LNCaP clone FGC (cell line): ENCODE measurements at regions not wholly inside any gene's neighbourhood (a gene's known extent, or its start where the extent isn't known, plus 50 kb on each side); places are given as distances from the start of the nearest gene placed in this dataset.

ENCODE experiments used
- DNase-seq: peaks from one replicate; pipeline ENCODE4 v3.0.0-alpha.2; 2011; ENCODE audit warnings: low read depth
- H3K4me3 ChIP-seq: 2 replicates; pipeline ENCODE4 v1.5.1; 2011; ENCODE audit warnings: mild to moderate bottlenecking, low read depth, low read length, control low read depth
- CTCF ChIP-seq: IDR thresholded peaks from 2 replicates; pipeline ENCODE4 v1.5.1; 2012; ENCODE audit warnings: mild to moderate bottlenecking; ENCODE audit not compliant: control insufficient read depth, insufficient read depth; ENCODE audit errors: extremely low read depth

- H3K4me3 ChIP-seq: no peak overlapping the region
- no peak for TF ChIP-seq CTCF
- DNase-seq: no peak
These were observed 929.9 kb upstream of the EPHA7 start for GRCh38 chr6:94349227-94349626.

- no peak for DNase-seq
- no peak for TF ChIP-seq CTCF
- H3K4me3 ChIP-seq: no peak overlapping the region
These were observed 925.5 kb upstream of the EPHA7 start for GRCh38 chr6:94344866-94345265.

- H3K4me3 ChIP-seq: no peak overlapping the region
- DNase-seq: no peak
- no peak for TF ChIP-seq CTCF
These were observed 921.8 kb upstream of the EPHA7 start for GRCh38 chr6:94341173-94341572.

- H3K4me3 ChIP-seq: no peak overlapping the region
- peak; percentile 63 for TF ChIP-seq CTCF
- peak; percentile 14 for DNase-seq
These were observed 904.5 kb upstream of the EPHA7 start for GRCh38 chr6:94323853-94324252.

GRCh38 chr6:94300424-94301144, 881.2 kb upstream of the EPHA7 start:
- no peak overlapping the region for H3K4me3 ChIP-seq
- TF ChIP-seq CTCF: no peak
- DNase-seq: no peak

GRCh38 chr6:94289131-94289530, 869.8 kb upstream of the EPHA7 start:
- no peak for DNase-seq
- H3K4me3 ChIP-seq: no peak overlapping the region
- TF ChIP-seq CTCF: no peak

- no peak for TF ChIP-seq CTCF
- no peak overlapping the region for H3K4me3 ChIP-seq
- DNase-seq: no peak
These were observed 858.8 kb upstream of the EPHA7 start for GRCh38 chr6:94278146-94278545.
